Parathyroid adenoma (tissue), 2 donors: ENCODE measurements at regions not wholly inside any gene's neighbourhood (a gene's known extent, or its start where the extent isn't known, plus 50 kb on each side); places are given as distances from the start of the nearest gene placed in this dataset.

ENCODE experiments used
- H2AFZ ChIP-seq: fragments of 300-600 bp; sonication (generic); one replicate; pipeline ENCODE4 v1.7.0; 2017; ENCODE audit warnings: antibody characterized with exemption, mild to moderate bottlenecking
- H3K27ac ChIP-seq: fragments of 300-600 bp; sonication (generic); one replicate; pipeline ENCODE4 v1.7.0; 2017
- H3K27me3 ChIP-seq: fragments of 300-600 bp; sonication (generic); one replicate; pipeline ENCODE4 v1.7.0; 2017; ENCODE audit warnings: low read length; ENCODE audit not compliant: control insufficient read depth, insufficient read depth
- H3K36me3 ChIP-seq: fragments of 300-600 bp; sonication (generic); one replicate; pipeline ENCODE4 v1.7.0; 2017; ENCODE audit warnings: low read length; ENCODE audit not compliant: control insufficient read depth, insufficient read depth
- H3K4me1 ChIP-seq: fragments of 300-600 bp; sonication (generic); one replicate; pipeline ENCODE4 v1.7.0; 2017; ENCODE audit warnings: control low read depth
- H3K4me2 ChIP-seq: fragments of 300-600 bp; sonication (generic); one replicate; pipeline ENCODE4 v1.7.0; 2017; ENCODE audit warnings: low read length
- H3K4me3 ChIP-seq: fragments of 300-600 bp; sonication (generic); one replicate; pipeline ENCODE4 v1.7.0; 2017; ENCODE audit warnings: low read depth, low read length
- H3K79me2 ChIP-seq: fragments of 300-600 bp; sonication (generic); one replicate; pipeline ENCODE4 v1.7.0; 2017; ENCODE audit warnings: control low read depth
- H3K9ac ChIP-seq: fragments of 300-600 bp; sonication (generic); one replicate; pipeline ENCODE4 v1.7.0; 2017; ENCODE audit warnings: mild to moderate bottlenecking
- H3K9me3 ChIP-seq: fragments of 300-600 bp; sonication (generic); one replicate; pipeline ENCODE4 v1.7.0; 2017; ENCODE audit warnings: low read length; ENCODE audit not compliant: control insufficient read depth
- CTCF ChIP-seq: fragments of 300-600 bp; sonication (generic); IDR thresholded peaks from one replicate; pipeline ENCODE4 v1.7.0; 2017; ENCODE audit warnings: antibody characterized with exemption, mild to moderate bottlenecking
- donor health status: primary hyperparathyroidism.

DNA sequence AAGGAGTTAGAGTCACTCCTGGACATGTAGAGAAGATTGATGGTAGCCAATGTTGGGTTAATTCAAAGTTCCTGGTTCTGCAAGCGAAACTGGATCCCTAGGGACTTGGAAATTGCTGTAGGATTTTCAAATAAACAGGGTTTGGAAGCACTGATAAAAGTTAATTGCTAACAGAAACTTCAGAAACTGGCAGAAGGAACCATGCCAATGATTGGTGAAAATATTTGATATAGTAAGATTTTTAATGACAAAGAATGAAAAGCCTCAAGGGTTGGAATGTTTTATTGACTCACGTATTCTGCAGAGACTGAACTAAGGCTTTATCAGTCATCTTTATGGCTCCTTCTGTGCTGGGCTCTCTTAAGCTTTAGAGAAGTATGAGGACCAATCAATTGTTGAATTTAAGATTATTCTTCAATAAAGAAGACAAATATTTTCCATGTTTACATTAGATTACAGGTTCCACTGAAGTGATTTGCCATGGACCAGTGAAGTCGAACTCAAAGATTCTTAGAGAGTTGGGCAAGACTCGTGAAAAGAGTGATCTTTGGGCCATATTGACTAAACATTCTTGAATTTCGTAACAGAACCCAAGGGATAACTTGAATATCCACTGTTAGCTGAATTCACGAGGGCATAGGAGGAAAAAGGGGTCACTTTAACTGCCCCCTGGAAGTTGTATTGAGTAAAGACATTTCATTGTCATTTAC is 371.4 kb downstream of the HDGFL1 start:
- H3K9me3 ChIP-seq = no peaks in the 10 kb centered on the region
- H3K36me3 ChIP-seq = no peaks in the 10 kb centered on the region
- H3K27ac ChIP-seq = no peak overlapping the region
- no peaks in the 10 kb centered on the region for H3K27me3 ChIP-seq
- H3K9ac ChIP-seq = no peak overlapping the region
- H3K4me2 ChIP-seq = no peak overlapping the region
- H3K4me1 ChIP-seq = no peaks in the 10 kb centered on the region
- no peak overlapping the region for H3K4me3 ChIP-seq
- TF ChIP-seq CTCF = no peak
- H3K79me2 ChIP-seq = no peaks in the 10 kb centered on the region
- no peak overlapping the region for H2AFZ ChIP-seq

- H3K4me1 ChIP-seq = no peaks in the 10 kb centered on the region
- no peak overlapping the region for H2AFZ ChIP-seq
- H3K79me2 ChIP-seq = no peaks in the 10 kb centered on the region
- no peaks in the 10 kb centered on the region for H3K27me3 ChIP-seq
- no peaks in the 10 kb centered on the region for H3K36me3 ChIP-seq
- no peak overlapping the region for H3K4me3 ChIP-seq
- H3K4me2 ChIP-seq = no peak overlapping the region
- TF ChIP-seq CTCF = no peak
- no peak overlapping the region for H3K9ac ChIP-seq
- no peaks in the 10 kb centered on the region for H3K9me3 ChIP-seq
- H3K27ac ChIP-seq = no peak overlapping the region
Observed at GRCh38 chr6:22942403-22942802, 373.0 kb downstream of the HDGFL1 start.

DNA sequence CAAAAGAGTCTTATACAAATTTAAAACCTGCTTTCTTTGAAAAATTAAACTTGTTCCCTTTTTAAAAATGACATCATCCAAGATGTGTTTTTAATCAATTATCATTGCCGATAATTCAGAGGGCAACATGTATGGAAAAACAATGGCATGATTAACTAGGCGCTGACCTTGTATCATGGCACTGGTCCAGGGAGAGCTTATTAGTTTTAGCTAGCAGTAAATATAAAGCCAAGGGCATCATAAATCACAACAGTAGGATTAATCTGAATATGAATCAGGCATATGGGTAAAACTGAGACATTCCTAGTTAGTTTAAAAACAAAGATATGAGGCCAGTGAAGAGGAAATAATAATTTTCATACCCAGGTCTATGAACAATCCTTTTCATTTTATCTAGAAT is 374.0 kb downstream of the HDGFL1 start:
- Histone ChIP-seq H3K9ac (no peak overlapping the region), H3K4me2 (no peak overlapping the region), H2AFZ (no peak overlapping the region), H3K27me3 (no peaks in the 10 kb centered on the region), H3K4me1 (no peaks in the 10 kb centered on the region), H3K36me3 (no peaks in the 10 kb centered on the region), H3K9me3 (no peaks in the 10 kb centered on the region), H3K27ac (no peak overlapping the region), H3K4me3 (no peak overlapping the region), H3K79me2 (no peaks in the 10 kb centered on the region)
- TF ChIP-seq CTCF = no peak

- no peak overlapping the region for H3K9ac ChIP-seq
Observed at GRCh38 chr6:22949967-22950366, 380.6 kb downstream of the HDGFL1 start.

More at GRCh38 chr6:22949967-22950366, 380.6 kb downstream of the HDGFL1 start:
- Histone ChIP-seq H3K36me3 (no peaks in the 10 kb centered on the region), H3K27me3 (no peaks in the 10 kb centered on the region), H3K9me3 (no peaks in the 10 kb centered on the region), H3K4me2 (no peak overlapping the region), H3K4me1 (peaks cover 1% of the 10 kb centered on the region), H2AFZ (no peak overlapping the region), H3K27ac (no peak overlapping the region), H3K79me2 (no peaks in the 10 kb centered on the region), H3K4me3 (no peak overlapping the region)
- no peak for TF ChIP-seq CTCF
